ENCODE measurements at regions not wholly inside any gene's neighbourhood (a gene's known extent, or its start where the extent isn't known, plus 50 kb on each side); places are given as distances from the start of the nearest gene placed in this dataset.

DNA sequence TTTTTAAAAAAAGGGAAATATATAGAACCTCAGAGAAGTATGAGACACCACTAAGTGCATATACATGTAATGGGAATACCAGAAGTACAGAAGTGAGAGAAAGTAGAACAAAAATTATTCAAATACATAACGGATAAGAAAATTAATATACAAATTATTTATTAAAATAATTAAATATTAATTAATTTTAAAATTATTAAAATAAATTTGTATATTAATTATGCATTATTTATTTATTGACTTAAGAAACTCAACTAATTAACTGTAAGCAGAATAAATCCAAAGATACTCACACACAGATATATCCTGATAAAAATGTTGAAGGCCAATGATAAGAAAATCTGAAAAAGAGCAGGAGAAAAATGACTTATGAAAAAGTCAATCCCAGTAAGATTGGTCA, 1333.5 kb upstream of the CELF2 start:
- H3K36me3 Mint-ChIP-seq (ENCODE audit: low read depth): no peaks in the 10 kb centered on the region
- peaks cover 2% of the 10 kb centered on the region for H3K9me3 Mint-ChIP-seq
- H3K4me3 Mint-ChIP-seq: no peak overlapping the region
- ATAC-seq: no peak
- ChIA-PET POLR2A (no interaction called here), CTCF (no interaction called here)
- H3K4me1 Mint-ChIP-seq (ENCODE audit: low read depth): no peaks in the 10 kb centered on the region
- TF ChIP-seq, protein P1, sequence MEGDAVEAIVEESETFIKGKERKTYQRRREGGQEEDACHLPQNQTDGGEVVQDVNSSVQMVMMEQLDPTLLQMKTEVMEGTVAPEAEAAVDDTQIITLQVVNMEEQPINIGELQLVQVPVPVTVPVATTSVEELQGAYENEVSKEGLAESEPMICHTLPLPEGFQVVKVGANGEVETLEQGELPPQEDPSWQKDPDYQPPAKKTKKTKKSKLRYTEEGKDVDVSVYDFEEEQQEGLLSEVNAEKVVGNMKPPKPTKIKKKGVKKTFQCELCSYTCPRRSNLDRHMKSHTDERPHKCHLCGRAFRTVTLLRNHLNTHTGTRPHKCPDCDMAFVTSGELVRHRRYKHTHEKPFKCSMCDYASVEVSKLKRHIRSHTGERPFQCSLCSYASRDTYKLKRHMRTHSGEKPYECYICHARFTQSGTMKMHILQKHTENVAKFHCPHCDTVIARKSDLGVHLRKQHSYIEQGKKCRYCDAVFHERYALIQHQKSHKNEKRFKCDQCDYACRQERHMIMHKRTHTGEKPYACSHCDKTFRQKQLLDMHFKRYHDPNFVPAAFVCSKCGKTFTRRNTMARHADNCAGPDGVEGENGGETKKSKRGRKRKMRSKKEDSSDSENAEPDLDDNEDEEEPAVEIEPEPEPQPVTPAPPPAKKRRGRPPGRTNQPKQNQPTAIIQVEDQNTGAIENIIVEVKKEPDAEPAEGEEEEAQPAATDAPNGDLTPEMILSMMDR (IDR thresholded peaks at IDR 0.05): no peak
- intact Hi-C loops (cut with micrococcal nuclease): no loop called here
- no peak overlapping the region for H3K27ac Mint-ChIP-seq
- H3K27me3 Mint-ChIP-seq: no peaks in the 10 kb centered on the region
- DNase-seq: no peak

DNA sequence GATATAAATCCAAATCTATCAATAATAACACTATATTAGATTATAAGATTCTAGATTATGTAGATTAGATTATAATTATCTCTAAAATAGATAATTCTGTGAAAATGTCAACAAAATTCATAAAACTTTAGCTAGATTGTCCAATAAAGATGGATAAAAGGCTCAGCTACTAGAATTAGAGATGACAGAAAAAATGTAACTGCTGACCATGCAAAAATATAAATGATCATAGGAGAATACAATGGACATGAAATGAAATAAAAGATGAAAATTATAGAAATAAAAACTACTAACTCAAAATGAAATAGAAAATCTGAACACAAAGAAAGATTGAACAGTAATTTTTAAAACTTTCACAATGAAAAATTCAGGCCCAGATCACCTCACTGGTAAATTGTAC, 1332.1 kb upstream of the CELF2 start:
- H3K36me3 Mint-ChIP-seq (ENCODE audit: low read depth): no peaks in the 10 kb centered on the region
- CTCF ChIA-PET: no interaction called here
- POLR2A ChIA-PET: no interaction called here
- H3K27me3 Mint-ChIP-seq: no peaks in the 10 kb centered on the region
- intact Hi-C loops (cut with micrococcal nuclease): no loop called here
- TF ChIP-seq, protein P1 (IDR thresholded peaks at IDR 0.05): no peak
- no peak for DNase-seq
- no peak overlapping the region for H3K27ac Mint-ChIP-seq
- no peaks in the 10 kb centered on the region for H3K4me1 Mint-ChIP-seq (ENCODE audit: low read depth)
- no peak for ATAC-seq
- no peak overlapping the region for H3K4me3 Mint-ChIP-seq
- no peaks in the 10 kb centered on the region for H3K9me3 Mint-ChIP-seq

DNA sequence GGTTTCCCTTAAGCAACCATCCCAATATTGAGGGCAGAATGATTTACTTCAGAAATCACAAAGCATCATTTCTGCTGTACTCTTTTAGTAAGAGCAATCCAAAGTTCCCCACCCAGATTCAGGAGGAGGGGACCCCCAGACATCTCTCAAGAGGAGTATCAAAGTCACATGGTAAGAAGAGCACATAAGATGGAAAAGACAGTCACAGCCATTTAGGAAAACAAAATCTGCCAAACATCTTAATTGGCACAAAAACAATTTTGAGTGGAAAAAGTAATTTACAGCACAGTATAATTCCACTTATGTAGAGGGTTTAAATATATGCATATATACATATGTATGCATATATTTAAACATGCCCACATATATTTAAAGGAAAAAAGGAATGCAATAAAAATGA, 1329.0 kb upstream of the CELF2 start:
- ChIA-PET CTCF (no interaction called here), POLR2A (no interaction called here)
- H3K27me3 Mint-ChIP-seq: no peaks in the 10 kb centered on the region
- ATAC-seq (no peak), DNase-seq (no peak)
- no peaks in the 10 kb centered on the region for H3K36me3 Mint-ChIP-seq (ENCODE audit: low read depth)
- H3K4me1 Mint-ChIP-seq (ENCODE audit: low read depth): no peaks in the 10 kb centered on the region
- H3K9me3 Mint-ChIP-seq: no peaks in the 10 kb centered on the region
- no peak overlapping the region for H3K4me3 Mint-ChIP-seq
- TF ChIP-seq, protein P1 (IDR thresholded peaks at IDR 0.05): no peak
- intact Hi-C loops (cut with micrococcal nuclease): no loop called here
- no peak overlapping the region for H3K27ac Mint-ChIP-seq

DNA sequence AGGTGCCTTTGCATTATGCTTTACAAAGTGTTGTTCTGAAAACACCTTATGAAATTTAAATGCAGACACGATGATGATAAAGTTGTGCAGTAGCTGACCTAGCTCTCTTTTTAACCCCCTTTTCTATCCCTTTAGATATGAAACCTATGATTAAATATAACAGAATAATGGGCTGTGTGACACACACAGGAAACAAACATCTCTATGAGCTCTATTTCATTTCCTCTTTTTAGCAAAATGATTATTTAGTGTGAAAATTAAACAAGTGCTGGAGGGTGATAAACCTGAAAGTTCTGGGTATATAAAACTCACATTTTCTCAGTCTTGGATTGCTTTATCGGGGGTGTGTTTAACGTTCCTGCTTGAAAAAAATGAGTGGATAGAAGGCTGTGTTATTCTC, 1310.5 kb upstream of the CELF2 start:
- no peaks in the 10 kb centered on the region for H3K4me1 Mint-ChIP-seq (ENCODE audit: low read depth)
- H3K9me3 Mint-ChIP-seq: peaks cover 10% of the 10 kb centered on the region
- no peak for ATAC-seq
- TF ChIP-seq, protein P1 (IDR thresholded peaks at IDR 0.05): no peak
- H3K27ac Mint-ChIP-seq: no peak overlapping the region
- intact Hi-C loops (cut with micrococcal nuclease): no loop called here
- no peak overlapping the region for H3K4me3 Mint-ChIP-seq
- H3K27me3 Mint-ChIP-seq: no peaks in the 10 kb centered on the region
- no peaks in the 10 kb centered on the region for H3K36me3 Mint-ChIP-seq (ENCODE audit: low read depth)
- ChIA-PET CTCF (no interaction called here), POLR2A (no interaction called here)
- no peak for DNase-seq

DNA sequence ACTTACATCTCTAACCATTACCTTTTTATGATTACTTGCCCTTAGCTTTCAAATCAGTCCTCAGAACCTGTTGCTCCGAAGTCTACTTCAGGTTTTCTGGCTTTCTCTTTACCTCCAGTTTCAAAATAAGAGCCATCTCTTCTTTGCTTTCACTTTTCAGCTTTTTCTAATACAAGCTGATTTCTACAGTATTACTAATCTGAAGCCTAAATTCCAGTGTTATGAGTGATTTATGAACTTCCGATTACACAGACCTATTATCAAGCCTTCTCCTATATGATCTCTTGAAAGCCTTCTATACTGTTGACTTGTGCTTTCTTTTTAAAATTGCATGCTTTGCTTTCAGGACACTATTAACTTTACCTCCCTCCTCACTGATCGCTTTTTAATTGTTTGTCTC, 1307.8 kb upstream of the CELF2 start:
- DNase-seq (no peak), ATAC-seq (no peak)
- POLR2A ChIA-PET: no interaction called here
- no peak overlapping the region for H3K4me3 Mint-ChIP-seq
- CTCF ChIA-PET: no interaction called here
- no peak overlapping the region for H3K27ac Mint-ChIP-seq
- peaks cover 24% of the 10 kb centered on the region for H3K9me3 Mint-ChIP-seq
- intact Hi-C loops (cut with micrococcal nuclease): no loop called here
- H3K36me3 Mint-ChIP-seq (ENCODE audit: low read depth): peaks cover 2% of the 10 kb centered on the region
- H3K4me1 Mint-ChIP-seq (ENCODE audit: low read depth): no peaks in the 10 kb centered on the region
- no peaks in the 10 kb centered on the region for H3K27me3 Mint-ChIP-seq
- TF ChIP-seq, protein P1 (IDR thresholded peaks at IDR 0.05): no peak

All from activated CD8-positive, alpha-beta T cell treated with anti-CD3 and anti-CD28 coated beads for 36 hours (primary cell).